ENCODE measurements at regions not wholly inside any gene's neighbourhood (a gene's known extent, or its start where the extent isn't known, plus 50 kb on each side); places are given as distances from the start of the nearest gene placed in this dataset.
"Not testable (repeated sequence)": the region's sequence is repeated elsewhere in the genome, so short reads cannot be mapped to it uniquely, and the experiment has no call there.

DNA sequence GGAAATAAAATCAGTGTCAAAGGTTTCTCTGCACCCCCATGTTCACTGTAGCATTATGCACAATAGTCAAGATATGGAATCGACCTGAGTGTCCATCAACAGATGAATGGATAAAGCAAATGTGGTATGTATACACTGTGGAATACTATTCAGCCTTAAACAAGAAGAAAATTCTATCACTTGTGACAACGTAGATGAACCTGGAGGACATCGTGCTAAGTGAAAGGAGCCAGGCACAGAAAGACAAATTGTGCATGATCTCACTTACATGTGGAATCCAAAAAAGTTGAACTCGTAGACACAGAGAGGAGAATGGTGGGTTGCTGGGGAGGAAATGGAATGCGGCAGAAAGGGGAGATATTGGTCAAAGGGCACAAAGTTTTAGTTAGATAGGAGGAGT is 136.3 kb upstream of the ESR1 start:
- in situ Hi-C loops (cut with HindIII; ENCODE audit: low pct_unique_long_range_greater_than_20kb, low sequenced_read_pairs): no loop called here
- DNase-seq (ENCODE audit: low read depth): no peak

DNA sequence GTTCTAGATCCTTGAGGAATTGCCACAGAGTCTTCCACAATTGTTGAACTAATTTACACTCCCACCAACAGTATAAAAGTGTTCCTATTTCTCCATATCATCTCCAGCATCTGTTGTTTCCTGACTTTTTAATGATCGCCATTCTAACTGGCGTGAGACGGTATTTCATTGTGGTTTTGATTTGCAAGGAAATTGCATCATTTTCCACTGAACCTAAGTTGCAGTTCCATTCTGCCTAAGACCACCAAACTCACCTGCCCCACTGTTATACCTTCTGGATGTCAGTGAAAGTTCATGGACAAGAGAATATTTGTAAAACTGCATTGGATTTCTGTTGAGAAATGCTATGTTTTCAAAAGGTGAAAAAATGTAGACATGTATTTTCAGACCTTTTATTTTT is 132.9 kb upstream of the ESR1 start:
- in situ Hi-C loops (cut with HindIII; ENCODE audit: low pct_unique_long_range_greater_than_20kb, low sequenced_read_pairs): no loop called here
- DNase-seq (ENCODE audit: low read depth): no peak

DNA sequence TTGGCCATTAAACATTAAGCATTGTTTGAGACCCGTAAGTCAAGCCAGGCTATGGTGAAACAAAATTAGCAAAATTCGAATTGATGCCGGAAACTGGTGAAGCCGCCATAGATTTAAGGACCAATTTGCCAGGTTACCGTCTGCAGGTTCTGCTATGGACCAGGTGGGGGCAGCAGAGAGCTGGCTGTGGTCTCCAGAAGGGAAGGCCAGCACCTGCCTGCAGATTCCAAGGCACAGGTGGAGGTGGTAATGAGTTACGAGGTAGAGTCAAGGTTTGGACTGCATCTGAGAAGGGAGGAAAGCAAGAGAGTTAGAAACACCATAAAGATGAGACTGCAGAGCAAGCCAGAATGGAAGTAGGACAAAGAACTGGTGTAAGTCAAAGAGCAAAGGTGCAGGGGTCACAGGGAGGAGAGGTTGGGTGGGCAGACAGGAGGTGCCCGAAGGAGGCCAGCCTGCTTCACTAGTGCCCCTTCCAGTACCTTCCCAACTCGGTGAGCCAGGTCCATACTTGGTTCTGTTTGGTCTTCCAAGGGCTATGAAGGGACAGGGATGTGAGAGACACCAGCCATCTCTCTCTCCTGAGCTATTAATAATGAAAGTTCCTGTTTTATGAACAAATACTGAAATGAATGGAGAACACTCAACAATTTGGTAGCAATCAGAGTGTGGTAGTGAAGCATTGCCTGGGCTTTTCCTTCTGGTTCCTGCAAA is 131.6 kb upstream of the ESR1 start:
- peak; percentile 16 for DNase-seq (ENCODE audit: low read depth)
- in situ Hi-C loops (cut with HindIII; ENCODE audit: low pct_unique_long_range_greater_than_20kb, low sequenced_read_pairs): no loop called here

DNA sequence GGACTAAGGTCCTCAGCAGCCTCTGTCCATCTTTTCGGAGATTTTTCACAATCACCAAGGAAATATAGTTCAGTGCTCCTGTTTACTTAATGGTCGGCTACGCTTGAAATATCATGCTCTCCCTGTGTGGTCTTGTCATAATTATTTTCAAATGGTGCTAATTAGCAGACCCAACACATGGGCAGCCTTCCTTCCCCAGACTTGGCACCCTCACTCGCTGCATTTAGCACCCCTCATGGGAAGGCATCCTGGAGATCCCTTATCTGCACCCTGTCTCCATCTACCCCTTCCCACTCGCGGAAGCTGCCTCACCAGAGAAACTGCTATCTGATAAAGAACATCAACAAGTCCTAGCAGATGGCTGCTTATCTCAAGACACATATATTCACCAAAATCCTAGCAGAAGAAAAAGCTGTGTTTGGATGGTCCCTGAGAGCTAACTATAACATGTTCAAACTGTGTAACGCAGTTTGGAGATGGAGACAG is 131.0 kb upstream of the ESR1 start:
- DNase-seq (ENCODE audit: low read depth): no peak
- in situ Hi-C loops (cut with HindIII; ENCODE audit: low pct_unique_long_range_greater_than_20kb, low sequenced_read_pairs): no loop called here

DNA sequence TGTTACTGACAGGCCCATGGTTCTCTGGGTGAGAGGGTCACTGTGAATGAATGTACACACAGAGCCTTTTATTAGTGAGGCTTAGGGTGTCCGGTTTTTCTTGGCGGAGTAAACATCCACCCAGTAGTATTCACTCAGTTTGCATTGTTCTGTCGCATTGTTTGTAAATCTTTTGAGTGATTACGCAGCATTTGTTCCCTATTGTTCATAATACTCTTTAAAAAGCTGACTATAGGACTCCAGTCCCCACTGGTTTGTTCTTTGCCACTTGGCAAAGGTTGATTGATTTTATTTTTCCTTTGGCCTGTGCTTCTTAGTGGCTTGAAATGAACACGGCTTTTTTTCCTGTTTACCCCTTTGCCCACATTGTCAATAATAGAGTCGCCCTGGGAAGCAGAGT is 130.1 kb upstream of the ESR1 start:
- no peak for DNase-seq (ENCODE audit: low read depth)
- in situ Hi-C loops (cut with HindIII; ENCODE audit: low pct_unique_long_range_greater_than_20kb, low sequenced_read_pairs): no loop called here

DNA sequence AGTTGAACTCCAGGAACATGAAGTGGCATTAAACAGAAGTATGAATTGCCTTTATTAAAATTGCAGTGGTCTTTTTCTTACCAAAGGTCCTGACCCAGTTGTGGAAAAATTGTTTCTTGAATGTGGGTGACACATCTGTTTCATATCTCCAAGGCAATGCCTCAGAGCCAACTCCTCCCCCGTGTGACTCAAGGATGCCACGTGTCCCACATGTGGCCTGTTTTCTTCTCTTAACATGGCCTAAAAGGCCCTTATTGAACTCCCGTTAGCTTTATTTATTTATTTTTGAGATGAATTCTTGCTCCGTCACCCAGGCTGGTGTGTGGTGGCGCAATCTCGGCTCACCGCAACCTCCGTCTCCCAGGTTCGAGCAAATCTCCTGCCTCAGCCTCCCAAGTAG is 128.4 kb upstream of the ESR1 start:
- no peak for DNase-seq (ENCODE audit: low read depth)
- in situ Hi-C loops (cut with HindIII; ENCODE audit: low pct_unique_long_range_greater_than_20kb, low sequenced_read_pairs): no loop called here

DNA sequence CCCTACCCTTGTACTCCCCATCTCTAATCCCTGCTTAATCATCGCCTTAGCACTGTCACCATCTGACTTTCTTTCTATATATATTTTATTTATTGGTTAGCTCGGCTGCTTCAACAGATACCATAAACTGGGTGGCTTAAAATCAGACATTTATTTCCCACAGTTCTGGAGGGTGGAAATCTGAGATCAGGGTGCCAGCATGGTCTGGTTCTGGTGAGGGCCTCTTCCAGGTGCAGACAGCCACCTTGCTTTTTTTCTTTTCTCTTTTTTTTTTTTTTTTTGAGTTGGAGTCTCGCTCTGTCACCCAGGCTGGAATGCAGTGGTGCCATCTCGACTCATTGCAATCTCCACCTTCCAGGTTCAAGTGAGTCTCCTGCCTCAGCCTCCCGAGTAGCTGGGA is 127.5 kb upstream of the ESR1 start:
- DNase-seq (ENCODE audit: low read depth): no peak
- in situ Hi-C loops (cut with HindIII; ENCODE audit: low pct_unique_long_range_greater_than_20kb, low sequenced_read_pairs): no loop called here

DNA sequence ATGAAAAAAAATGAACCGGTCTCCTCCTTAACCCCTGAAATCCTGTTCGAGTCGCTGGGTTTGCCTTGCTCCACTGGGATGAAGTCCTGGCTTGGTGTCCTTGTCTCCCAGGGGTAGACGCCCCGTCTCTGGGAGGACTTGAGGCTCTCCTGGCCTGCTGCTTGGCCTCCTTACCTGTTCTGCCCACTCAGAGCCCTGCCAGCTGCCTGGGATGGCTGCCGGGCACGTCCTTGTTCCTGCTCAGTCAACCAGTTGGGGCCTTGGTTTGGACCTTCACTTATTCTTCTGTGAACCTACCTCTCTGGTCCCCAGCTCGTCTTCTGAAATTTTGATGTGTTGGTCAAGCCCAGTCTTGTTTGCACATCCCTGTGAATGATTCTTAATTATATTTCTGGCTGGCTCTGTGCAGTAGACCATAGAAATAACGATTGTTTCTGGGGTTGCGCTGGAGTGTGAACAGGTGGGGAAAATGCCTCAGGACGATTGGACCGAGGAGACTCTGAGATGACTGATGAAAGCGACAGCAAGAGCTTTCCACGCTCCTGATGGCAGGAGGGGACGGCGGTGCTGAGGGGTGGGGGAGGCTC is 126.5 kb upstream of the ESR1 start:
- peak; percentile 67 for DNase-seq (ENCODE audit: low read depth)
- in situ Hi-C loops (cut with HindIII; ENCODE audit: low pct_unique_long_range_greater_than_20kb, low sequenced_read_pairs): no loop called here

DNA sequence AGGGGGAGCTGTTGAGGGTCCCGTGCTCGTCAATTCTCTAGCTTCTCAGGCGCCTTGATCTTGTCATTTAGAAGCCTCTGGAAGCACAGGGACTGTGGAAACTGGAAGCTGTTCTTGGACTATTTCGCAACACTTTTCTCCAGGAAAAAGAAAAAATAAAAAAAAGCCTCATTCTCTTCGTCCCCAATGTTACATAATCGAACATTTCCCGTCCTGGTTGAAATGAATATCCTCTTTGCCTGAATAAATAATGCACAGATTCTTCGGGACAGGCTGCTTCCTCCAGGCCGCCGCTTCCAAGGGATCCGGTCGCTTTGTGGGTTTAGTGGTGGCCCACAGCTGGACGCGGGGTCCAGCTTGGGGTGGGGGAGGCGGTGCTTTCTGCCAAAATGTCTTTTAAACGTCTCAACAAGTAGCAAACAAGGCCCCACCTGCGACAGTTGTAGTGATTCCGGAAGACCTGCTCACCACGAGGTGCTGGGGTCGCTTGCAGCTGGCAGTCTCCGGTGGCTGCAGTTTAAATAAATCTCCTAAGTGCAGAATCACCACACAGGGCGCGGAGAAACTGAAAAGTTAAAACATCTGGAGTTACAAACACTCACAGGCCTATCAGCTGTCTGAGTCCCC is 125.9 kb upstream of the ESR1 start:
- in situ Hi-C loops (cut with HindIII; ENCODE audit: low pct_unique_long_range_greater_than_20kb, low sequenced_read_pairs): no loop called here
- DNase-seq (ENCODE audit: low read depth): peak; percentile 2

DNA sequence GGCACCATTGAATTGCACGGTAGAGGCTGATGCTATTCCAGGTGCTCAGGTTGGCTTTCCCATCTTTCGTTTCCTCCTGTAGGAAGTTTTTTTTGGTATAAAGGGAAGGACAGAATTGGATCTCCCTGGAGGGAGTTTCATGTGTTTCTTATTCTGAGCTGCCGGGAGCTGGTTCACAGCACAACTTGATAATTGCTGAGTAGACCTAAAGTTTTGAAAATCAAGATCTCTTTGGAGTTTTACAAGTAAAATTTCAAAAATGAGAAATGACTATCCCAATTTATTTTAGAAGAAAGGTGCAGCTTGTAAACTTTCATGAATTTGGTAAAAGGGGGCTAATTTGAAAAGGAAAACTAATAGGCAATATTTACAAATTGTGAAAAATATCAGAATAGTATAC is 125.2 kb upstream of the ESR1 start:
- in situ Hi-C loops (cut with HindIII; ENCODE audit: low pct_unique_long_range_greater_than_20kb, low sequenced_read_pairs): no loop called here
- no peak for DNase-seq (ENCODE audit: low read depth)

DNA sequence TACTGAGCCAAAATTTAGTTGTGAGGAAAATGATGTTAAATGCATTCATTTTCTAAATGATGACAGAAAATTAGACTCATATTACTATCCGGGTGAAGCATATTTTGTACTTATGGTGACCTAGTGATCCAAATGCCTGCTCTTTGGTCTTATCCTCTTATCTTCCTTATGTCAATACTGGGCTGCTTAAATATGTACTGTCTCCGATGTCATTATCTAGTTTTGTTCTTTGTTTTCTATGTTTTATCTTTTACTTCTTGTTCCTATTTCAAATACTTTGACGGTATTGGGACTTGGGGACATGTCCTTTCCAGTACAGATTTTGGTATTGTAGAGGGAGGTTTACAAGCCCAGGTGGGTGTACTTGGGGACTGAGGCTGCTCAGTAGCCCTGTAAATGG is 124.6 kb upstream of the ESR1 start:
- DNase-seq (ENCODE audit: low read depth): no peak
- in situ Hi-C loops (cut with HindIII; ENCODE audit: low pct_unique_long_range_greater_than_20kb, low sequenced_read_pairs): no loop called here

DNA sequence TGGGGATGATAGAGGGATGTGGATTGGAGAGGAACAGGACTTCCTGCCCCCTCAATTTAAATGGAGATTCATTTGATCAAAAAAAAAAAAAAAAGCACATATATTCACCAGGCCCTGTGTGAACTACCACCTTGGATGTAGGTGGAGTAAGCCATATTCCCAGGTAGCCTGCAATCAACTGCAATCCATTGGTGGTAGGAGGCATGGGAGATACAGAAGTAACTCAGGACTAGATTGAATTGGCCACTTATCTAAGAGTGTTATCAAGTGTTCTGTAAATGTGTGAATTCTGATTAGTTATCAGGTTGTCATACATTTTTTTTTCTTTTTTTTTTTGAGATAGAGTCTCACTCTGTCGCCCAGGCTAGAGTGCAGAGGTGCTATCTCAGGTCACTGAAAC is 124.1 kb upstream of the ESR1 start:
- DNase-seq (ENCODE audit: low read depth): no peak
- in situ Hi-C loops (cut with HindIII; ENCODE audit: low pct_unique_long_range_greater_than_20kb, low sequenced_read_pairs): no loop called here

DNA sequence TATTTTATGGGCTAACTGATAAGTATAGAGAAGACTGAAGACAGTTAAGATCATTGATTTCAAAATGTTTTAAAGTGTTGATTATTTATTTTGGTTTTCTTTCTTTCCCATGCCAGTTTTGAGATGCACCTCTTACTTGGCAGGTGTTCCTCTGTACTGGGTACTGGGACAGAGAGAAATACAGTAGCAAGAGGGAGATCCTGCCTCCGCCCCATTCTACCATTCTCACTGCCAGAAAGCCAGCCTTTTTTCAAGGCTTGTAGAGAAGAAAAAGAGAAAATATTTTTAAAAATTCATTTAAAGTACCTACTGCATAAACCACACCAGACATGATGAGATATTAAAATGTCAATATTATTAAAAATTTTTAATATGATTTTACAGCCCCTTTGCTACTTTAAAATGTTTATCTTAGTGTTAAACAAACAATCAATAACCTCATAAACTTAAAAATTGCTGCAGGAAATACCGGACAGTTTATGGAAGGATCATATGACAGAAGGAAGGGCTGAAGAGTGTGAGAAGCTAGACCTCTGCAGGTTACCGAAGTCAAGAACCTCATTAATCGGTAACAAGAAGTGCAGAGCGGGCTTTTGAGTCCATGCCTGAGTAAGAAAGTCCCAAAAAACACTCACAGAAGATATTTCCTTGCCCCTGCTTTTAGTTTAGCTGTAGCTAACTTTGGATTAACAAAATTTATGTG is 117.8 kb upstream of the ESR1 start:
- no peak for DNase-seq (ENCODE audit: low read depth)
- in situ Hi-C loops (cut with HindIII; ENCODE audit: low pct_unique_long_range_greater_than_20kb, low sequenced_read_pairs): no loop called here

DNA sequence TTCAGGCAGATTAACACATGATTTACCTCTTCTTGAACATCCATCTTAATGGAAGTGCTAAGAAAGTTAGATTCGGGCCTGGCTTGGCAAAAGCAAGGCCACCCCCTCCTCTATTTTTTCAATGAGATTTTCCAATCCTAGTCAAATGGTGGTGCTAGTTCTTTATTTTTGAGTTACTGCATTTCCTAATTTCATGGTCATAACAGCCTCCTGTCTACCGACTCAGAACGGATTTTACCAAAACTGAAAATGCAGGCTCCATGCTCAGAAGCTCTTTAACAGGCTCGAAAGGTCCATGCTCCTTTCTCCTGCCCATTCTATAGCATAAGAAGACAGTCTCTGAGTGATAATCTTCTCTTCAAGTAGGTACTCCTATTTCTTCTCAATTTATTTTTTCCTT is 117.2 kb upstream of the ESR1 start:
- no peak for DNase-seq (ENCODE audit: low read depth)
- in situ Hi-C loops (cut with HindIII; ENCODE audit: low pct_unique_long_range_greater_than_20kb, low sequenced_read_pairs): no loop called here

DNA sequence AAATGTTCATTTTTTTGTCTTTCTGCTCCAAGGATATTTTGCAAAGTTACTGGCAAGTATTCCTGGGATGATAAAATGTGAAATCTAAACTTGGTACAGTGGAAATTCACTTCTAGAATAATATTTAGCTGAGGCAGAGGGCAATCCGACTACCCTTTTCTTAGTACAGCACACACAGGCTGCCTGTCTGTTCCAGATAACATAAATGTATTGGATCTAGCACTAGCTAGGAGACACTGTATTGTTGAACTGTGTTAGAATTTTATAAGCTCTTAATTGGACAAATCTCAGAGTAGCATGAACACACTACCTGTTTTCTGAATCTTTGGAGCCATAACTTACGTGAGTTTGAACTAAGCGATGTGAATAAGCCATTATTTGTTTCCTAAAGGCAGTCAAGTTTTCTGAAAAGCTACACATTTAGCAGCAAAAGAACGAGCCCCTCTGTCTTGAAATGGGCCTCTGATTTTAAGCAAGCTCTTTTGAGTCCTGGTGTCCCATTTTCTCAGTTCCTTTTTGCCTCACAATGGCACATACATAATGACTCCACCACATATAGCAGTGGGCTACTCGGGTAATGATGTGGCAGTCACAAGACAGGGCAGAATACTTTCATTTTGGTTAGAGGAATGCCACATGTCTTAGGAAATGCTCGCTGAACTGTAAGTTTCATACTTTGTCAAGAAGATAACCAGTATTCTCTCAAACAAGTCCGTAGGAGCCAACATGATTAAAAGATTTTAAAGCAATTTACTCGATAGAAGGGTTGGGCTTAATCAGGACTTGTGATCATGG is 116.5 kb upstream of the ESR1 start:
- in situ Hi-C loops (cut with HindIII; ENCODE audit: low pct_unique_long_range_greater_than_20kb, low sequenced_read_pairs): no loop called here
- DNase-seq (ENCODE audit: low read depth): no peak

DNA sequence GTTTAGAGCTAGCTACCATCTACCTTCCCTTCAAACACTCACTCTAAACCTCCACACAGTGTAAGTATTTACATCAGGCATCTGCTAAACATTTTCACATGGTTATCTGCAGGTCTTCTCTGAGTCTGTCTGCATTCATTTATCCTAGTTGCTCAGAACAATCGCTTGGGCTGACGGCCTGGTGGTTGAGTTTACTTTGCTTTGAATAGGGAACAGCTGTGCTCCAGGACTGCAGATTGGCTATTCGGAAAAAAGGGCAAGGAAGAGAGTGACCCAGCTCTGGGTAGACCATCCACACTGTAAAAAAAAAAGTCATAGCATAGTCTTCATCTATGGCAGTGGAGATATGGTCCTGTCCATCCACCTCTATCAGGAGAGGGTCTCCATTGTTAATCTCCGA is 115.3 kb upstream of the ESR1 start:
- in situ Hi-C loops (cut with HindIII; ENCODE audit: low pct_unique_long_range_greater_than_20kb, low sequenced_read_pairs): no loop called here
- no peak for DNase-seq (ENCODE audit: low read depth)

DNA sequence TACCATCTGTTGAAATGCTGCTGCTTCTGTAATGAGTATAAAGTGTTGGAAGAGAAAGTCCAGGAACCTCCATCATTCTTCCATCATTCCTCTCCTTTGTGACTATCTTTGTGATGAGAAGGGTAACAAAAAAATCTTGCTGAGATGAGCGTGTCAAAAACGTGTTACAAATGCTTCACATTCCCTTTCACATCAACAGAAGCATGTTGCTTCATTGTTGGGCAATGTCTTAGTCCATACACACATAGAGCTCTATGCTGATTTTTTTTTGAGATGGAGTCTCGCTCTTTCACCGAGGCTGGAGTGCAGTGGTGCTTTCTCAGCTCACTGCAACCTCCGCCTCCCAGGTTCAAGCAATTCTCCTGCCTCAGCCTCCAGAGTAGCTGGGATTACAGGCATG is 114.1 kb upstream of the ESR1 start:
- DNase-seq (ENCODE audit: low read depth): no peak
- in situ Hi-C loops (cut with HindIII; ENCODE audit: low pct_unique_long_range_greater_than_20kb, low sequenced_read_pairs): no loop called here

DNA sequence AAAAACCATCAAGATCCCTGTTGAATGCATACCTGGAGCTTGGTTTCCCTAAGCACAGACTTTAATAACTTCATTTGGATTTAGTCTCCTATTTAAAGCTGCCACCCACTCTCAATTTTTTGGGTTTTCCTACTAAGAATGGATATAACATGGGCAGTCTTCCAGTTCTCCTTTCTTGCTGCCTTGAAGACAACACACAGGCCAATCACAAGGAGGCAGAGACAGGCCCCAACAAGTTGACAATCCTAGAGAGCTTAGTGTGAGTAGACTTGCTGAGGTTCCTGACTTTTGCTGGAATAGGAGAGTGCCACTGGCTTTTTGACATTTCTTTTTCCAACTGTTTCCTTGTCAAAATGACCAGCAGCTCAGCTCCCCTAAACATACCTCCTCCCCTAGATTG is 112.3 kb upstream of the ESR1 start:
- no peak for DNase-seq (ENCODE audit: low read depth)
- in situ Hi-C loops (cut with HindIII; ENCODE audit: low pct_unique_long_range_greater_than_20kb, low sequenced_read_pairs): no loop called here

DNA sequence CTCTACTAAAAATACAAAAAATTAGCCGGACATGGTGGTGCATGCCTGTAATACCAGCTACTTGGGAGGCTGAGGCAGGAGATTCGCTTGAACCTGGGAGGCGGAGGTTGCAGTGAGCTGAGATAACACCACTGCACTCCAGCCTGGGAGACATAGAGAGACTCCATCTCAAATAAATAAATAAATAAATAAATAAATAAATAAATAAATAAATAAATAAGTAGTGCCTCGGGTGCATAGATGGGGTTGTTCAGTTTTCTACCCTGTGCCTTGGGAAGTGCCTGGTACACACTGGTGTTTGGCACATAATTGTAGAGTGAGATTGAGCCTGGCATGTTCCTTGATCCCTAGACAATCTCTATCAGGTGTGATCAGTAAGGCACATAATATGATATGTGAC is 111.2 kb upstream of the ESR1 start:
- in situ Hi-C loops (cut with HindIII; ENCODE audit: low pct_unique_long_range_greater_than_20kb, low sequenced_read_pairs); DNase-seq (ENCODE audit: low read depth): not testable (repeated sequence)
